IMR-90 (cell line): ENCODE measurements at regions not wholly inside any gene's neighbourhood (a gene's known extent, or its start where the extent isn't known, plus 50 kb on each side); places are given as distances from the start of the nearest gene placed in this dataset.

ENCODE experiments used
- ATAC-seq: fragments of 200-7000 bp; cut with Tn5 transposase; 2 replicates; pipeline ENCODE4 v1.9.1; 2020; ENCODE audit warnings: low read depth, mild to moderate bottlenecking, moderate library complexity
- BruUV-seq: library from RNA; stranded (reverse); fragments of 400-500 nt; replicated peaks from 2 replicates; lab custom pipeline; 2021; lab: Mats Ljungman, UMichigan
- CTCF ChIA-PET: fragments of 300-600 bp; formaldehyde crosslinking; extraction: SDS; loops from one replicate; lab custom pipeline; 2021; ENCODE audit warnings: antibody characterized with exemption; lab: Yijun Ruan, JAX
- POLR2A ChIA-PET: fragments of 300-600 bp; sonication (Branson Sonifier 250); formaldehyde crosslinking; loops from one replicate; lab custom pipeline; 2022; ENCODE audit warnings: antibody characterized with exemption; ENCODE audit not compliant: unreplicated experiment; lab: Charles Lee
- DNase-seq: peaks from one replicate; pipeline ENCODE4 v3.0.0; 2013
- H2AFZ ChIP-seq: replicated peaks from 2 replicates; pipeline ENCODE3; 2013; ENCODE audit warnings: low read length, mild to moderate bottlenecking; ENCODE audit not compliant: poor library complexity
- H2AK5ac ChIP-seq: 2 replicates; pipeline ENCODE4 v1.6.1; 2013; ENCODE audit warnings: low read depth, low read length, inconsistent platforms
- H2AK9ac ChIP-seq: replicated peaks from 2 replicates; pipeline ENCODE3; 2013; ENCODE audit warnings: mild to moderate bottlenecking, low read depth, low read length, moderate library complexity; ENCODE audit not compliant: poor library complexity
- H2BK120ac ChIP-seq: 2 replicates; pipeline ENCODE4 v1.6.1; 2013; ENCODE audit warnings: low read depth, low read length, inconsistent platforms
- H2BK15ac ChIP-seq: 3 replicates; pipeline ENCODE4 v1.6.1; 2013; ENCODE audit warnings: low read depth, low read length, inconsistent platforms
- H2BK20ac ChIP-seq: 2 replicates; pipeline ENCODE4 v1.6.1; 2013; ENCODE audit warnings: low read depth, mild to moderate bottlenecking, inconsistent platforms, low read length, moderate library complexity
- H2BK5ac ChIP-seq: 2 replicates; pipeline ENCODE4 v1.6.1; 2013; ENCODE audit warnings: mild to moderate bottlenecking, low read depth, low read length, inconsistent platforms; ENCODE audit not compliant: poor library complexity, severe bottlenecking
- H3K14ac ChIP-seq: replicated peaks from 2 replicates; pipeline ENCODE4 v1.6.1; 2013; ENCODE audit warnings: low read depth, low read length, inconsistent platforms
- H3K18ac ChIP-seq: 2 replicates; pipeline ENCODE4 v1.6.1; 2013; ENCODE audit warnings: low read depth, low read length, control low read depth
- H3K23ac ChIP-seq: 2 replicates; pipeline ENCODE4 v1.6.1; 2013; ENCODE audit warnings: low read depth, low read length, inconsistent platforms
- H3K27ac ChIP-seq: 2 replicates; pipeline ENCODE4 v1.5.1; 2013; ENCODE audit warnings: mild to moderate bottlenecking, control low read depth, low read length; ENCODE audit not compliant: insufficient read depth
- H3K27me3 ChIP-seq: 2 replicates; pipeline ENCODE4 v1.6.1; 2013; ENCODE audit warnings: low read length; ENCODE audit not compliant: control insufficient read depth, insufficient read depth
- H3K36me3 ChIP-seq: 2 replicates; pipeline ENCODE4 v1.6.1; 2013; ENCODE audit warnings: low read length, mixed read lengths; ENCODE audit not compliant: control insufficient read depth, insufficient read depth
- H3K4ac ChIP-seq: 2 replicates; pipeline ENCODE4 v1.6.1; 2013; ENCODE audit warnings: low read depth, low read length, inconsistent platforms
- H3K4me1 ChIP-seq: 2 replicates; pipeline ENCODE4 v1.6.1; 2013; ENCODE audit warnings: low read length, mixed read lengths; ENCODE audit not compliant: control insufficient read depth, insufficient read depth
- H3K4me2 ChIP-seq: 2 replicates; pipeline ENCODE4 v1.6.1; 2013; ENCODE audit warnings: low read depth, mild to moderate bottlenecking, control low read depth, low read length, moderate library complexity
- H3K4me3 ChIP-seq: 2 replicates; pipeline ENCODE4 v1.5.1; 2013; ENCODE audit warnings: low read depth, mild to moderate bottlenecking, control low read depth, low read length, moderate library complexity; ENCODE audit not compliant: insufficient read depth
- H3K56ac ChIP-seq: 2 replicates; pipeline ENCODE4 v1.6.1; 2013; ENCODE audit warnings: low read length, inconsistent platforms; ENCODE audit not compliant: insufficient read depth; ENCODE audit errors: extremely low read depth
- H3K79me1 ChIP-seq, 2 experiments: 2 replicates each; pipeline ENCODE4 v1.6.1; 2013; ENCODE audit warnings: low read length in 2 of 2, inconsistent platforms in 1 of 2, low read depth in 1 of 2
- H3K9ac ChIP-seq: 2 replicates; pipeline ENCODE4 v1.6.1; 2013; ENCODE audit warnings: low read depth, low read length, control low read depth
- H3K9me1 ChIP-seq: 2 replicates; pipeline ENCODE4 v1.6.1; 2013; ENCODE audit warnings: low read length, inconsistent platforms; ENCODE audit not compliant: insufficient read depth
- H3K9me3 ChIP-seq: 2 replicates; pipeline ENCODE4 v1.6.1; 2013; ENCODE audit warnings: low read length; ENCODE audit not compliant: control insufficient read depth, insufficient read depth
- H4K20me1 ChIP-seq: 2 replicates; pipeline ENCODE4 v1.6.1; 2013; ENCODE audit warnings: low read length, inconsistent platforms; ENCODE audit not compliant: insufficient read depth
- H4K5ac ChIP-seq: 2 replicates; pipeline ENCODE4 v1.6.1; 2013; ENCODE audit warnings: mild to moderate bottlenecking, low read depth, low read length, control low read depth
- H4K8ac ChIP-seq, 2 experiments: 2 replicates each; pipeline ENCODE4 v1.6.1; 2013; ENCODE audit warnings: low read depth in 2 of 2, low read length in 2 of 2, control low read depth in 1 of 2, inconsistent platforms in 1 of 2
- H4K91ac ChIP-seq: 2 replicates; pipeline ENCODE4 v1.6.1; 2013; ENCODE audit warnings: low read depth, low read length, inconsistent platforms; ENCODE audit not compliant: insufficient read depth
- BHLHE40 ChIP-seq: fragments of 150-350 bp; IDR thresholded peaks from 2 replicates; pipeline ENCODE4 v1.6.1; 2016; ENCODE audit warnings: mild to moderate bottlenecking, low read depth, low read length
- CHD1 ChIP-seq: IDR thresholded peaks from 2 replicates; pipeline ENCODE4 v1.6.1; 2012; ENCODE audit warnings: low read depth, low read length, improper control_type of control experiment
- CTCF ChIP-seq: conservative IDR thresholded peaks from 2 replicates; pipeline ENCODE4 v1.5.1; 2012; ENCODE audit warnings: mild to moderate bottlenecking, low read depth, low read length, improper control_type of control experiment
- ELK1 ChIP-seq: fragments of 150-350 bp; IDR thresholded peaks from 2 replicates; pipeline ENCODE4 v1.6.1; 2016; ENCODE audit warnings: low read depth, mild to moderate bottlenecking, low read length, moderate library complexity, borderline replicate concordance
- MAFK ChIP-seq: IDR thresholded peaks from 2 replicates; pipeline ENCODE4 v1.6.1; 2012; ENCODE audit warnings: low read depth, low read length, improper control_type of control experiment
- MAZ ChIP-seq: IDR thresholded peaks from 2 replicates; pipeline ENCODE4 v1.6.1; 2012; ENCODE audit warnings: low read depth, mild to moderate bottlenecking, low read length, improper control_type of control experiment, moderate library complexity, borderline replicate concordance
- MXI1 ChIP-seq: IDR thresholded peaks from 2 replicates; pipeline ENCODE4 v1.6.1; 2012; ENCODE audit warnings: low read depth, mild to moderate bottlenecking, low read length, moderate library complexity, borderline replicate concordance
- NFE2L2 ChIP-seq: fragments of 150-350 bp; IDR thresholded peaks from 2 replicates; pipeline ENCODE4 v1.6.1; 2016; ENCODE audit warnings: low read depth, mild to moderate bottlenecking, low read length
- POLR2A ChIP-seq: IDR thresholded peaks from 2 replicates; pipeline ENCODE4 v1.6.1; 2012; ENCODE audit warnings: mild to moderate bottlenecking, low read depth, low read length
- RAD21 ChIP-seq: IDR thresholded peaks from 2 replicates; pipeline ENCODE4 v1.6.1; 2012; ENCODE audit warnings: low read length, improper control_type of control experiment
- RCOR1 ChIP-seq: IDR thresholded peaks from 2 replicates; pipeline ENCODE4 v1.6.1; 2012; ENCODE audit warnings: mild to moderate bottlenecking, low read length, improper control_type of control experiment; ENCODE audit not compliant: insufficient replicate concordance
- RFX5 ChIP-seq: IDR thresholded peaks from 2 replicates; pipeline ENCODE4 v1.8.0; 2012; ENCODE audit warnings: low read depth, mild to moderate bottlenecking, low read length, moderate library complexity
- USF2 ChIP-seq: fragments of 150-350 bp; IDR thresholded peaks from 2 replicates; pipeline ENCODE4 v1.6.1; 2017; ENCODE audit warnings: mild to moderate bottlenecking, antibody characterized with exemption, low read length, low read depth
- WGBS, 2 experiments: methylation state at CpG; one replicate each; pipeline versions ENCODE4 v1.1.5 to v1.1.7; 2013; ENCODE audit warnings: missing lambda C conversion rate in 2 of 2; ENCODE audit not compliant: insufficient read length in 1 of 2; ENCODE audit errors: extremely low coverage in 2 of 2; 5-methylcytosine and 5-hydroxymethylcytosine counted together
- dilution Hi-C: fragments of 300-500 bp; cut with HindIII; formaldehyde crosslinking; loops from one replicate; pipeline ENCODE4 v1.14.3; 2018; ENCODE audit warnings: low sequenced_read_pairs; ENCODE audit not compliant: unreplicated experiment
- in situ Hi-C: fragments of 300-500 bp; cut with MboI; formaldehyde crosslinking; loops from 3 replicates; pipeline ENCODE4 v1.14.3; 2019; ENCODE audit warnings: low sequenced_read_pairs, inconsistent platforms, mixed read lengths
- intact Hi-C: fragments of 100-400 bp; cut with micrococcal nuclease; formaldehyde crosslinking; loops from 2 replicates; pipeline ENCODE4 v1.10.0; 2022

- no peak overlapping the region for H3K23ac ChIP-seq
- no peaks in the 10 kb centered on the region for H3K79me1 ChIP-seq
- H2AFZ ChIP-seq = no peak overlapping the region
- no peak overlapping the region for H3K14ac ChIP-seq
- no peaks in the 10 kb centered on the region; the same call in 1 of the 2 replicates for H3K27me3 ChIP-seq
- no peaks in the 10 kb centered on the region for H4K20me1 ChIP-seq
- no peak overlapping the region for H3K9ac ChIP-seq
- H3K4me2 ChIP-seq = no peak overlapping the region
- no peak overlapping the region for H3K4ac ChIP-seq
- H3K18ac ChIP-seq = no peak overlapping the region
- TF ChIP-seq ELK1 = no peak
- no peak for TF ChIP-seq MXI1
- no peak for TF ChIP-seq RCOR1
- no peak for TF ChIP-seq RFX5
- no peak for TF ChIP-seq MAZ
- no peak for TF ChIP-seq RAD21
- TF ChIP-seq MAFK = no peak
- no peak for TF ChIP-seq CHD1
- no peak for TF ChIP-seq NFE2L2
- TF ChIP-seq CTCF = no peak
- no peak for TF ChIP-seq USF2
- TF ChIP-seq POLR2A = no peak
- no peak for TF ChIP-seq BHLHE40
- WGBS, 2 experiments = 86% methylated on average over 16 of the region's 23 CpGs; no CpG with 5 or more reads in 1 of the 2 experiments
- no peak overlapping the region for H2BK5ac ChIP-seq
- H3K9me1 ChIP-seq = no peaks in the 10 kb centered on the region
- H3K36me3 ChIP-seq = no peaks in the 10 kb centered on the region
- ATAC-seq (no peak), DNase-seq (no peak)
- intact Hi-C loops (no loop called here), dilution Hi-C loops (no loop called here), in situ Hi-C loops (no loop called here)
- H2BK120ac ChIP-seq = no peak overlapping the region
- no peak overlapping the region for H2AK5ac ChIP-seq
- H3K9me3 ChIP-seq = no peaks in the 10 kb centered on the region
- no peak overlapping the region for H2AK9ac ChIP-seq
- no peak overlapping the region for H2BK20ac ChIP-seq
- POLR2A ChIA-PET = no interaction called here
- no peak overlapping the region for H2BK15ac ChIP-seq
- H3K27ac ChIP-seq = no peak overlapping the region
- no peak overlapping the region for H3K56ac ChIP-seq
- no peak overlapping the region for H4K8ac ChIP-seq
- no peak overlapping the region for H4K5ac ChIP-seq
- CTCF ChIA-PET = no interaction called here
- H3K4me1 ChIP-seq = no peaks in the 10 kb centered on the region
- H4K91ac ChIP-seq = no peak overlapping the region
- no peak overlapping the region for H3K4me3 ChIP-seq
- BruUV-seq = no TSS peak
These were observed 296.9 kb downstream of the OGFRL1 start for GRCh38 chr6:71585472-71585871.
